GM12878 (cell line): ENCODE measurements at regions not wholly inside any gene's neighbourhood (a gene's known extent, or its start where the extent isn't known, plus 50 kb on each side); places are given as distances from the start of the nearest gene placed in this dataset.

Experiments used
- ATAC-seq: fragments of 200-7000 bp; cut with Tn5 transposase; 3 replicates; pipeline ENCODE4 v1.9.1; 2020; ENCODE audit warnings: mild to moderate bottlenecking, moderate library complexity
- BruUV-seq: library from RNA; stranded (reverse); fragments of 400-500 nt; replicated peaks from 2 replicates; lab custom pipeline; 2021; lab: Mats Ljungman, UMichigan
- CTCF ChIA-PET: fragments of 300-600 bp; sonication (Branson Sonifier 250); formaldehyde crosslinking; extraction: SDS; loops from one replicate; lab custom pipeline; 2021; ENCODE audit warnings: inconsistent platforms; lab: Yijun Ruan, JAX
- POLR2A ChIA-PET: fragments of 350-600 bp; formaldehyde crosslinking; extraction: SDS; loops from one replicate; lab custom pipeline; 2021; ENCODE audit warnings: inconsistent platforms; lab: Charles Lee
- RAD21 ChIA-PET: fragments of 300-600 bp; sonication (Branson Sonifier 250); formaldehyde crosslinking; loops from one replicate; lab custom pipeline; 2023; ENCODE audit warnings: antibody characterized with exemption; ENCODE audit not compliant: unreplicated experiment; lab: Charles Lee
- SMC1A ChIA-PET: fragments of 300-600 bp; sonication (Branson Sonifier 250); formaldehyde crosslinking; loops from one replicate; lab custom pipeline; 2023; ENCODE audit not compliant: unreplicated experiment, uncharacterized antibody; lab: Charles Lee
- DNase-seq: peaks from one replicate; pipeline ENCODE4 v3.0.0-alpha.2; 2011; ENCODE audit warnings: low read depth, low spot score
- FAIRE-seq: peaks from 3 replicates; lab custom pipeline; 2011; peaks lifted over from hg19 to GRCh38; lab: Jason Lieb, UNC
- H2AFZ ChIP-seq: 2 replicates; pipeline ENCODE4 v1.6.0; 2011; ENCODE audit warnings: low read depth, low read length, control low read depth; ENCODE audit not compliant: control insufficient read depth
- H3K27ac ChIP-seq: 2 replicates; pipeline ENCODE4 v1.5.1; 2011; ENCODE audit warnings: control low read depth; ENCODE audit not compliant: control insufficient read depth, insufficient read depth
- H3K27me3 ChIP-seq, 2 experiments: replicated peaks in 1 of 2; 2 replicates each; pipeline versions ENCODE4 v1.6.0 to v1.6.1; 2011; ENCODE audit warnings: low read length in 1 of 2; ENCODE audit not compliant: control insufficient read depth in 2 of 2, insufficient read depth in 2 of 2
- H3K36me3 ChIP-seq, 2 experiments: 2 replicates each; pipeline ENCODE4 v1.5.1; 2011; ENCODE audit warnings: low read length in 1 of 2; ENCODE audit not compliant: control insufficient read depth in 2 of 2, insufficient read depth in 2 of 2
- H3K4me1 ChIP-seq: 2 replicates; pipeline ENCODE4 v1.6.1; 2011; ENCODE audit warnings: mild to moderate bottlenecking, low read length, moderate library complexity, mixed read lengths; ENCODE audit not compliant: control insufficient read depth, insufficient read depth
- H3K4me2 ChIP-seq: 2 replicates; pipeline ENCODE4 v1.6.0; 2011; ENCODE audit warnings: control low read depth; ENCODE audit not compliant: control insufficient read depth, insufficient read depth
- H3K4me3 ChIP-seq: fragments of 200-600 bp; sonication (generic); 2 replicates; pipeline ENCODE4 v1.5.1; 2016
- H3K79me2 ChIP-seq: 2 replicates; pipeline ENCODE4 v1.6.0; 2011; ENCODE audit warnings: low read length; ENCODE audit not compliant: control insufficient read depth, insufficient read depth
- H3K9ac ChIP-seq: 2 replicates; pipeline ENCODE4 v1.8.0; 2011; ENCODE audit warnings: low read length, control low read depth, mixed read lengths; ENCODE audit not compliant: control insufficient read depth, insufficient read depth
- H3K9me3 ChIP-seq: replicated peaks from 3 replicates; pipeline ENCODE4 v1.5.1; 2011; ENCODE audit warnings: mild to moderate bottlenecking, low read length; ENCODE audit not compliant: control insufficient read depth, insufficient read depth
- H4K20me1 ChIP-seq: 2 replicates; pipeline ENCODE4 v1.6.0; 2011; ENCODE audit not compliant: control insufficient read depth, insufficient read depth
- BRCA1 ChIP-seq: IDR thresholded peaks from 2 replicates; pipeline ENCODE4 v1.6.1; 2011; ENCODE audit warnings: low read depth, low read length, improper control_type of control experiment
- CBX5 ChIP-seq: sonication (generic); IDR thresholded peaks from 2 replicates; pipeline ENCODE4 v1.6.1; 2016; ENCODE audit warnings: low read depth, moderate library complexity, mild to moderate bottlenecking, inconsistent platforms
- ESRRA ChIP-seq: IDR thresholded peaks from 2 replicates; pipeline ENCODE4 v1.6.1; 2012; ENCODE audit warnings: mild to moderate bottlenecking, low read length, improper control_type of control experiment
- HCFC1 ChIP-seq: fragments of 150-350 bp; IDR thresholded peaks from 2 replicates; pipeline ENCODE4 v1.6.1; 2014; ENCODE audit warnings: low read length
- KLF5 ChIP-seq: fragments of 450-650 bp; IDR thresholded peaks from 2 replicates; pipeline ENCODE4 v1.6.1; 2014; ENCODE audit warnings: mild to moderate bottlenecking; ENCODE audit not compliant: partially characterized antibody
- POLR2A ChIP-seq: IDR thresholded peaks from 2 replicates; pipeline ENCODE4 v1.6.1; 2011; ENCODE audit warnings: low read depth, mild to moderate bottlenecking, low read length
- RFX5 ChIP-seq: IDR thresholded peaks from 2 replicates; pipeline ENCODE4 v1.6.1; 2011; ENCODE audit warnings: low read depth, low read length, improper control_type of control experiment
- TBL1XR1 ChIP-seq: IDR thresholded peaks from 2 replicates; pipeline ENCODE4 v1.6.1; 2012; ENCODE audit warnings: low read depth, low read length, improper control_type of control experiment
- ZNF592 ChIP-seq: fragments of 450-650 bp; IDR thresholded peaks from 2 replicates; pipeline ENCODE4 v1.6.1; 2017; ENCODE audit warnings: mild to moderate bottlenecking, moderate library complexity
- WGBS: methylation state at CpG from one replicate; pipeline ENCODE4 v1.1.6; 2016; ENCODE audit warnings: low lambda C conversion rate; ENCODE audit not compliant: insufficient replicate concordance, insufficient coverage; ENCODE audit errors: missing lambda C conversion rate; 5-methylcytosine and 5-hydroxymethylcytosine counted together
- in situ Hi-C: fragments of 300-500 bp; cut with MboI; formaldehyde crosslinking; loops from 9 replicates; pipeline ENCODE4 v1.14.3; 2018; ENCODE audit warnings: mixed read lengths
- intact Hi-C: fragments of 100-400 bp; cut with micrococcal nuclease; formaldehyde crosslinking; loops from one replicate; pipeline ENCODE4 v1.14.2; 2022; ENCODE audit not compliant: unreplicated experiment

- FAIRE-seq (no peak), ATAC-seq (no peak), DNase-seq (no peak)
- RAD21 ChIA-PET, result no interaction called here
- Histone ChIP-seq H3K27ac (no peak overlapping the region), H3K79me2 (no peaks in the 10 kb centered on the region), H3K36me3 (no peaks in the 10 kb centered on the region), H3K4me2 (no peak overlapping the region), H3K4me3 (no peak overlapping the region), H3K9me3 (no peaks in the 10 kb centered on the region), H3K27me3 (0 out of 4 replicates have a peak, but pooled peaks cover 0 to 4% of the 10 kb centered on the region in 2 experiments), H4K20me1 (no peaks in the 10 kb centered on the region), H2AFZ (no peak overlapping the region), H3K9ac (no peak overlapping the region), H3K4me1 (no peaks in the 10 kb centered on the region)
- POLR2A ChIA-PET, result no interaction called here
- intact Hi-C loops, result no loop called here
- BruUV-seq, result no TSS peak
- CTCF ChIA-PET, result no interaction called here
- in situ Hi-C loops, result no loop called here
- WGBS, result 12% methylated on average over 4 of the region's 4 CpGs
- SMC1A ChIA-PET, result no interaction called here
- TF ChIP-seq HCFC1, result no peak
- TF ChIP-seq POLR2A, result no peak
Measured at GRCh38 chr1:11595285-11595684, 58.9 kb downstream of the FBXO2 start.

- Histone ChIP-seq H3K27ac (no peak overlapping the region), H3K27me3 (0 out of 4 replicates have a peak, but pooled peaks cover 0 to 4% of the 10 kb centered on the region in 2 experiments), H2AFZ (no peak overlapping the region), H4K20me1 (no peaks in the 10 kb centered on the region), H3K4me2 (no peak overlapping the region), H3K9ac (no peak overlapping the region), H3K9me3 (no peaks in the 10 kb centered on the region), H3K79me2 (no peaks in the 10 kb centered on the region), H3K4me1 (no peaks in the 10 kb centered on the region), H3K36me3 (no peaks in the 10 kb centered on the region), H3K4me3 (no peak overlapping the region)
- no TSS peak for BruUV-seq
- no peak for TF ChIP-seq KLF5
- no peak for TF ChIP-seq ZNF592
- no peak for TF ChIP-seq ESRRA
- no peak for TF ChIP-seq CBX5
- no peak for TF ChIP-seq RFX5
- TF ChIP-seq BRCA1, result no peak
- no peak for TF ChIP-seq TBL1XR1
- no peak for FAIRE-seq
- SMC1A ChIA-PET, result no interaction called here
- CTCF ChIA-PET, result no interaction called here
- intact Hi-C loops (no loop called here), in situ Hi-C loops (no loop called here)
- POLR2A ChIA-PET, result no interaction called here
- RAD21 ChIA-PET, result no interaction called here
- ATAC-seq, result no peak
- 45% methylated on average over 4 of the region's 4 CpGs for WGBS
- no peak for DNase-seq
Measured at GRCh38 chr1:11594625-11595024, 59.6 kb downstream of the FBXO2 start.
